ENCODE measurements at regions not wholly inside any gene's neighbourhood (a gene's known extent, or its start where the extent isn't known, plus 50 kb on each side); places are given as distances from the start of the nearest gene placed in this dataset.

DNA sequence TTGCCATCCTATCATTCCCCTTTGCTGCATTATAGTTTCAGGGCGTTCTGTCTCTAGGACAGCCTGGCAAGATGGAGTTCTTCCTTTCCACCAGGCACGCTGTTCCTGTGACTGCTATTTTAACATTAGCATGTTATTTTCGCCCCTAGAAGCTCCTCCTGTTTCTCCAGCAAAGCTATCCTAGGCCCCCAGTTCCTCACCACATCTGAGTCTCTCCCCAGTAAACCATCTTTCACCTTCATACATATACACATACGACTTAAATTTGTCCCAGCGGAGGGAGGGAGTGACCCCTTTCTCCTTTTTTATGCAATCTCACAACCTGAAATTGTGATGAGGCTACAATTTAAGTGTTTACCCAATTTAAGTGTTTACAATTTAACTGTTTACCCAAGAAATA lies 66.7 kb upstream of the FRMD6 start:
- DNase-seq (ENCODE audit: low read depth) = no peak

DNA sequence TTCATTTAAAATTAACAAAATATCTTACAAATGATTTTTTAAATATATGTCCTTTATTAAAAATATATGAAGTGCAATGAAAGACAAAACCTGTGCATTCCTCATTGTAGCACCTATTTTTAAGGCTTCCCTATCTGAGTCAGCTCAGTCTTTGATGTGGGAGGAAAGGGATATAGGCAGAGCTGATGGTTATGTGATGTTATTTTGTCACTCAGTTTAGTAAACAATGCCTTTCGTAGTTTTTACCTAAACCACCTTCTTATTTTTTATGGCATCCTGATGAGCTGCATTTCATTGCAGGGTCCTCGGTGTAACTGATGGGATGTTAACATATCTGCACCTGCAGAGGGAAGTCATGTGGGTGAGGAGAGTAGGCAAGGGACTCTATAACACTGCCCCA lies 58.9 kb upstream of the FRMD6 start:
- DNase-seq (ENCODE audit: low read depth) = no peak

DNA sequence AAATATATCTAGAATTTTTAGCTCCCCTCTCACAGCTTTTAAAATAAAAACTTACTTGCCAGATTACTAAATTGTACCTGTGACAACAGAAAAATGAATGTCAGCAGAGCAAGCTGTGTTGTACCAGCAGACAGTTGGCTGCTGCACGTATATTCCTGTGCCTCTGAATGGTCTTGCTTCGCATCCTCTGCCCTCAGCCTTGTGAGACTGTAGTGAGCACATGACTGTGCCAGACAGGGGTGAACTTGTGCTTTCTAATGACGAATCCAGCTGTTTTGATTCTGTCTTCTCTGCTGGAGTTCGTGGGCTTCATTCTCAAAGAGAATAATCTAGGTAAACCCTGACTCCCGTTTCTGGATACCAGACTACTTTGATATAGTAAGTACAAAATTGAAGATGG lies 58.3 kb upstream of the FRMD6 start:
- no peak for DNase-seq (ENCODE audit: low read depth)

DNA sequence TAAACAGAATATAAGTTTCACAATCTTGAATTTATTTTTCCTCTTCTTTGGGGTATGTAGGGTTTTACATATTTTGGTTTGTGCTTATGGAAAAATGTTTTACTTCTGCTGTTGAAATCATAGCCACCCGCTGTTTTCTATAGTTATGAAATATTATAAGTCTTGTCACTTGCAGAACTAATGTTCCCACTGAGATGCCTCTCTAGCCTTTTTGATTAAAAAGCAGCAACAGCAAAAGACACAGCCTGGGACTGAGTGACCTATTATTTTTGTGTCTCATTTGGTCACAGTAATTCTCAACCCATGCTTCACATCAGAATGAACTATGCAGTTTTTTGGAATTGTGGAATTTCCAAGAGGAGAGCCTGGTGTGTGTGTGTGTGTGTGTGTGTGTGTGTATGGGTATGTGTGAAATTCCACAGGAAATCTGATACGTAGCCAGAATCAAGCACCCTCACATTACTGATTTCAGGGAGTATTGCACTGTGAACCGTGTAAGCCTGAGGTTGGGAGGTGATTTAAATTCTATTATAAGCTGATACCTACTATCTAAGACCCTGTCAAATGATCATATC lies 55.7 kb upstream of the FRMD6 start:
- DNase-seq (ENCODE audit: low read depth) = no peak

DNA sequence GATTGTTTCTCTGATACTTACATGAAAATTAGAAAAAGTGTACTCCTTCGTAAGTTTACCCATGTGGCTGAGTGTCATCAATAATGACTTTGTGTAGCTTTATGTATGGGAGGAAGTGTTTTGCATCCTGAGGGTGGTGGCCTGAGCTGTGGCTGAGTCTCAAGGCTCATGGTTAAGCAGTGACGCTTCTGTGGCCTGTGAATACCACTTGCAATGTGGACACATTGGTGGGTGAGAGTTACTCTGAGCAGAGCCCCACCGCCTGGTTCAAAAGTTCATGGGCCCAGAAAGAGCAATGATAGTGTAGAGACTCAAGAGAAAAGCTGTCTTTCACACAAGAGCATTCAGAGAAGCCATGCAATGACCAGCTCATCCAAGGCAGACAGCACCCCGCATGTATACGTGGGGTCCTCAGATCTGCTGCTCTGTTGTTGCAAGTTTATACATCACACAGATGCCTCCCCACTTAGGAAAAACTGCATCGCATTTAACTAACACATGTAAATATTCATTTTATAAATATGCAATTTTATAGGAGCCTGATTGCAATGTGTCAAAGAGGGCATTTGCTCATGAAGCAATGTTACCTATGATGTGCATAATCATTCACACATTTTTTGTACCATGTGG lies 55.1 kb upstream of the FRMD6 start:
- no peak for DNase-seq (ENCODE audit: low read depth)

DNA sequence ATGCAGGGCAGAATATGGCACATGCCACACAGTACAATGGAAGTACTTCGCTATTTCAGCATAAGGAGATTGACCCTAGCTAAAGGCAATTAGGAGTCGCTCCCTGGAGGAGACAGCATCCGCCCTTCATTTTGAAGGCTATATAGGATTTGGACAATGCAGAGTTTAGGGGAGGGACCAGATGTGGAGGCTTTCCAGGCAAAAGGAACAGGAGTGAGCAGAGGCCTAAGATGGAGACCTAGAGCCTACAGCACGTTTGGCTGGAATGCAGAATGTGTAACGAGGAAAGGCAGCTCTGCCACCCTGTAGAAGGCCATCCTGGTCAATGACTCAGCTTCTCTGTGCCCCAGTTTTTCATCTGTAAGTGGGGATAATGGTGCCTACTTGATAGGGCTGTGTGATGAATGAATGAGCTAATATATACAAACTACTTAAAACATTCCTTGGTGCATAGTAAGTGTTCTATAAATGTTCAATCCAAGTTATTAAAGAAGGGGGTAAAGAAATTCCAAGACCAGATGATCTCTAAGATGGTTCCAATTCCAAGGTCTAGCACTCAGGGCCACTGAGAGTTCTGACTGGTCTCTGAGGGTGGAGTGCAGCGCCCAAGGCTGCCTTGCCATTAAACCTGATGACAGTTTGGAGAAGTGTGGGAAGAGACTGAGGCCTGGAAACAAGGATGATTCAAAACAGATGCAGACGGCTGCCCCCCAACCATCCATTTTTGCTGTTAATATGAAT lies 54.3 kb upstream of the FRMD6 start:
- DNase-seq (ENCODE audit: low read depth) = peak; percentile 92

DNA sequence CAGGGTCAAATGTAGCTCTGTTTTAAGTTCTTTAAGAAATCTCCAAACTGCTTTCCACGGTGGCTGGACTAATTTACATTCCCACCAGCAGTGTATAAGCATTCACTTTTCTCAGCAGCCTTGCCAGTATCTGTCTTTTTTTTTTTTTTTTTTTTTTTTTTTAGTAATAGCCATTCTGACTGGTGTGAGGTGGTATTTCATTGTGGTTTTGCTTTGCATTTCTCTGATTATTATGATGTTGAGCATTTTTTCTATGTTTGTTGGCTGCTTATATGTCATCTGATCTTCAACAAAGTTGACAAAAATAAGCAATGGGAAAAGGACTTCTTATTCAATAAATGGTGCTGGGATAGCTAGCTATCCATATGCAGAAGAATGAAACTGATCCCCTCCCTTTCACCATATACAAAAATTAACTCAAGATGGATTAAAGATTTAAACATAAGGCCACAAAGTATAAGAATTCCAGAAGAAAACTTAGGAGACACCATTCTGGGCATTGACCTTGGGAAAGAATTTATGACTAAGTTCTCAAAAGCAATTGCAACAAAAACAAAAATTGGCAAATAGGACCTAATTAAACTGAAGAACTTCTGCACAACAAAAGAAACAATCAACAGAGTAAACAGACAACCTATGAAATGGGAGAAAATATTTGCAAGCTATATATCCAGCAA lies 52.6 kb upstream of the FRMD6 start:
- DNase-seq (ENCODE audit: low read depth) = peak; percentile 85

DNA sequence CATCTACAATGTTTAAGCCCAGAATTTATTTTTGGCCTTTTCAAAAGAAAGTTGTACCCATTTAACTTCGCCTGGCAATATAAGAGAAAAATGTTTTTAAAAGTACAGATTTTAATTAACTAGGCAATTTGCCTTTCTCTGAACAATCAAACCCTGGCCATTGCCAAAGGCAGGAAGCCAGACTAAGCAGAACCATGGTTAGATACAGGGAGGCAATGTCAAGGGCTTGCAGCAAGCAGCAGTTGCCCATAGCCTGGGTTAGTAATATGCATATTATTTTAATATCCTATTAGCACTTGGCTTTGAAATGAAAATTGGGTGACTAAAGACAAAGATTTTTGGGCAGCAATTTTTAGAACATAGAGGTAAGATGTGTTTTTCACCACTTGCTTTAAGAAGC lies 51.1 kb upstream of the FRMD6 start:
- no peak for DNase-seq (ENCODE audit: low read depth)

All from GM04503 (cell line).